HG02981 (cell line): ENCODE measurements at regions not wholly inside any gene's neighbourhood (a gene's known extent, or its start where the extent isn't known, plus 50 kb on each side); places are given as distances from the start of the nearest gene placed in this dataset.

Experiments used
- ATAC-seq: cut with Tn5 transposase; IDR thresholded peaks from one replicate; pipeline ENCODE4 v1.9.1; 2021; ENCODE audit warnings: mild to moderate bottlenecking, moderate library complexity; ENCODE audit not compliant: unreplicated experiment

DNA sequence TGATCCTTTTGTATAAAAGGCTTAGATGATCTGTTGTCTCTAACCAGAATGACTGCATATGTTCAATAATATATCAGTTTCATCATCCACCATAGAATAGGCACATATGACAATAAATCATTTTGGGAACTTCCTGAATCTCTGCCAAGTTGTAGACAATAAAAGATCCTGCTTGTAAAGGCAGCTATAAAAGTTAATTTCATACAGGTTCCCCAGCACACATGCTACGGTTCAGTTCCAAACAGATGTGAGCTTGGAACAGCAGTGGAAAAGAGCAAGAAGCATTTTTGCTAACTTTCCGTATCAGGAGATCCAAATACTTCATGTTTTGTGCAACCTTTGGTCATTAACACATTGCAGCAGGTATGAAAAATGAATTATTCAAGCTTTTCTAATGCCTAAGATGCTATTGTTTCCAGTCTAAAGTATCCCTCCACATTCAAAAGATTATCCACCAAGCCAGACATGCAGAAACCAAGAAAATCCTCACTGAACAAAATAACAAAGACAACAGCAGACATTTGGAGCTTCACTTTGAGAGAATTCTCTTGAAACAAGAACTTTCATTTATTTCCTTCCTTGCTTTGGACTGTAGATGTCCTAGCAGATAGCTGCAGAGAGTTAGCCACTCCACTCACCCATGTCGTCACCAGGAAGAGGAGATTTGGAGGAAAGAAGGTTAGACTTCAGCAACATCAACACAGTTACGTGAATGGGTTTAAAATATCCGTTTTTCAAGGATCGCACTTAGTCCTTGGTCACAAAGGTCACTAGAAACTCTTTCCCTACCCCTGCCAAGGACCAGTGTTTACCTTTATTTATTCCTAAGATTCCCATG, 453.5 kb upstream of the JARID2 start:
- ATAC-seq, result no peak

DNA sequence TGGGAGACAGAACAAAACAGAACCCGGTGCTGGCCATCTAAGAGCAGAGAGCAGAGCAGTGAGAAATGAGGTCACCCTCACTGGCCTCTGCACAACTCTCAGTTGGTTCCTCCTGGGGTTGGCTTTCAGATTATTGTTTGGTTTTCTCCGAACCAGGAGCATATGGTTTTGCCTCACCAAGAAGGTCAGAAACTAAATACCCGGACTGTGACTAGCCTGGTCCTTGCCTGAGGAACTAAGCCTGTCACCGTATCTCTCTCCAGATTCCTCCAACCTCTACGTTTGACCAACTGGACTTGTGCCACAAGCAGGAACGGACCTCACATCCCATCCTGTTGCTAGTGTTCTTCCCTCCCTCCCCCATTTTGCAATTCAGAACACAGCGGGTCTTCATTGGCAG, 450.4 kb upstream of the JARID2 start:
- ATAC-seq, result no peak

DNA sequence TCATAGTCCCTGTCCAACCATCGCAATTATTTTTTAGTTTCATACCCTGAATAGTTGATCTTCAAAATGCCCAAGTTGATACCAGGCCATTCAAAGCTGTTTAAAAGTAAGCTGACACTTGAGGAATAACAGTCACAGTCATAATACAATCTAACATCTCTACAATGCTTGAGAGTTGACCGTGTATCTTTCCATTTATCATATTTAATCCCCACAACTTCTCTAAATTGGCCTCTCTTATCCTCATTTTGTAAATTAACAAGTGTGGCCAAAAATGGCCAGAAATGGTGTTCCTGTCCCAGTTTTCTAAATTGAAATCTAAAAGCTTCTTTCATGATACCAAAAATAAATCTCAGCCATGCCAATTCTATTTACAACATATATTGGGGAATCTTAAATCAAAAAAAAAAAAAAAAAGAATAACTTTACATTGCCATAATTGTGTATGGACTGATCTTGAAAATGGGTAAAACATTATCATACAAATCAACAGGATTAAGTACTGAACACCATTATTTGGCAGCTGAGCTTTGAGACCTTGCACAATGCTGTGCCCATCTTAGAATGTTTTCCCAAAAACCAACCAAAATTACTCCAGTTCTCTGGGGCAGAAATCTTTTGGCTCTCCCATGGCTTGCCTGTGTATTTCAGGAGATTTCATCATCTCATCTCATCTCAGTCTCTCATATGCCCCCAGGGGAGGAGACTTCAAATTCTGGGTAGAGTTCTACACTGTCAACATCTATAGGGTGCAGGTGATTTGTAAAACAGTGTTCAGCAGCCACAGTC, 448.7 kb upstream of the JARID2 start:
- ATAC-seq, result no peak

DNA sequence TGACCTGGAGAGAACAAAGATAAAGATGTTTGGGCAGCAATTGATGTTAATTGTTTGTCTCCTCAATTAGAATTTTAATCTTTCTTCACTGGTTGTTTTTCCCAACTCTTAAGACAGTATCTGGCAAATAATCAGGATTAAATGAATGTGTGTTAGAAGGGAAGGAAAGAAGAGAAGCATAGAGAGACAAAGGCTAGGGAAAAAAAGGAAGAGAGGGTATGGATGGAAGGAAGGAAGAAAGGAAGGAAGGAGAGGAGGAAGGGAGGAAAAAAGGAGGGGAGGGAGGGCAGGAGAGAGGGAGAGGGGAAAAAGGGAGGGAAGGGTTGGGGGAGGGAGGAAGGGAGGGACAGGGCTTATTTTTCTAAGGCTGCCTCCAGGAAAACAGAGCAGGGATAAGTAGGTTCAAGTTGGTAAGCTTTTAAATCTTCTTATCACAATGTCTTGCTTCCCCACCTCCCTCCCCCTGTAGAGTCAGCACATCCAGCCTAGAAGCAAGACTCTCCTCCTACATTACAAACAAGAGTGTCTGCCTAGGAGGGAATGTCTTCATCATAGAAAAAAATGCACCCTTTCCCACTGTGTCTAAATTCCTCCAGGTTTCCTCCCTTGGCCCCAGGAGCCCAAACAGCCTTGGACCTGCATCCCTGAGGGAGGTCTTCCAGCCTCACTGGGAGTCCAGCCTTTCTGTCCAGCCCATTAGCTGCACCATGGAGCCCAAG, 447.8 kb upstream of the JARID2 start:
- no peak for ATAC-seq

DNA sequence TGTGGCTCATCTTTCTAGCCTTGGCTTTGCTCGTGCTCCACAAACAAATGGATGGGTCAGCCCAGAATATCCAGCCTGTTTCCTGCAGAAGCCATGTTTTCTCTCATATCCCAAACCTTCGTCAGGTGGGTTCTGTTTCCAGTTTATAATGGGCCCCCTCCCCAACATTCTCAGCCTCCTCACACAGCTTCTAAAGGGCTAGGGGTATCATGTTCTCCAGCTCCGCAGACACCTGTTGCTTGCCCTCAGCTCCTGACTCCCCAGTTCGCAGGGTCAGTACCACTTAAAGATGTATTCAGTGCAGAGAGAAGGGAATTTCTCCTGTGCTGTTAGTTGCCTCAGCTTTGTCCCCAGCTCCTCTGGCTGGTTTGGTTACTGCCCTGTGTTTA, 447.3 kb upstream of the JARID2 start:
- no peak for ATAC-seq

DNA sequence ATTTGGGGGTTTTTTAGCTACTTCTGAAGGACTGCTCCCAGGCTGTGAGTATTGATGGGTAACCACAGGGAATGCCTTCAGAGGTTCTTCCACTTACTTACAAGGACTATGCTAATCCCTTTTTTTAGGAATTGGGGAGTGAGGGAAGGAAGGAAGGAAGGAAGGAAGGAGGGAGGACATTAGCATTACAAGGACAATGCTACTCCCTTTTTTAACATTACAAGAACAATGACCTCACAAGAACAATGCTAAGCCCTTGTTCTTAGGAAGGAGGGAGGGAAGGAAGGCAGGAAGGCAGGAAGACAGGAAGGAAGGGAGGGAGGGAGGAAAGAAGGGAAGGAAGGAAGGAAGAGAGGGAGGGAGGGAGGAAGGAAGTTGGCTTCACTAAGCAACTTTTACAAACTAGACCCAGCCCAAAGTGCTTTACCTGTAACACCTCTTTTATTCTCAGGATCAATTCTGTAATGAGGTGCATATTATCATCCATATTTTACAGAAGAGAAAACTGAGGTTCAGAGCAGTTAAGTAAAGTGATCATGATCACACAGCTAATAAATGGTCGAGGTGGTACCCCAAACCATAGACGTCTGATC, 446.8 kb upstream of the JARID2 start:
- no peak for ATAC-seq

DNA sequence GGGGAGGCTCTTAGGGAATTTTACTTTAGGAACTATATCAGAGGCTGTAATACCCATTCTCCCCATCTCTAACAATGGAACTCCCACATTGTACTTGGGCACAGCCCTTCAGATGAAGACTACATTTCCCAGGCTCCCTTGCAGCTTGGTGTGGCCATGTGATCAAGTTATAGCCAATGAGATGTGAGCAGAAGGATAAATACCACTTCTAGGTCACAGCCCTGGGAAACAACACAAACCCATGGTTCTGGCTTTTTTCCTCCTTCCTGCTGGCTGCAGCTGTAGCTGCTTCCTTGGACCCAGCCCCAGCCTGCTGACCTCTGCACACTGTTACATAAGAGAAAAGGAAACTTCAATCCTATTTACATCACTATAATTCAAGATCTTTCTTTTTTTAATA, 445.9 kb upstream of the JARID2 start:
- ATAC-seq, result no peak

DNA sequence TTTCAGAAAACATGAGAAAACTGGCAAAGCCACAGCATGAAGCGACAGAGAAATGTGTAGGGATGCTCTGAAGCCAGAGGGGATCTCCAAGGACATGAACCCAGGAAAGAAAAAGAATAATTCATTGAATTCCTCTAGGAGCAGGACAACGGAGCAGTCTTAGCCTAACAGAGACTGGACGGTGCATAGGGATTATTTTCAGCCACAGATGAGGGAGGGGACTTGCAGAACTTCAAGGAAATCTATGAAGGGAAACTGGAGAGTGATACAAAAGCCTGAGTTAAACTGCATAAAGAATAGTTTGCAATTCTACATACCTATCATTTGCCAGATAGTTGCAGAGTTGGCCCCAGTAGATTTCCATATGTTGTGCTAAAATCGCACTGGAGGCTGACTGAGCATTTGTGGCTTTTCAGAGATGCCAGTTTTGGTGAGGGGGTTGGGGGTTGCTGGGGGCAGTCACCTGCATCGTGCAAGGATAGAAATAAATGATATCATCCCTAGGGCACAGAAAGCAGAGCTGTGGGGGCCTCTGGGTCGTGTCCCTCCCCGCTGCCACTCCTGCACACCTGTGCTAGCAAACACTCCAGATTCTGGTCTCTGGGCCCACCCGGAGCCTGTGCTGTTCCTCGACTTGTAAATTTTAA, 443.2 kb upstream of the JARID2 start:
- ATAC-seq, result no peak

DNA sequence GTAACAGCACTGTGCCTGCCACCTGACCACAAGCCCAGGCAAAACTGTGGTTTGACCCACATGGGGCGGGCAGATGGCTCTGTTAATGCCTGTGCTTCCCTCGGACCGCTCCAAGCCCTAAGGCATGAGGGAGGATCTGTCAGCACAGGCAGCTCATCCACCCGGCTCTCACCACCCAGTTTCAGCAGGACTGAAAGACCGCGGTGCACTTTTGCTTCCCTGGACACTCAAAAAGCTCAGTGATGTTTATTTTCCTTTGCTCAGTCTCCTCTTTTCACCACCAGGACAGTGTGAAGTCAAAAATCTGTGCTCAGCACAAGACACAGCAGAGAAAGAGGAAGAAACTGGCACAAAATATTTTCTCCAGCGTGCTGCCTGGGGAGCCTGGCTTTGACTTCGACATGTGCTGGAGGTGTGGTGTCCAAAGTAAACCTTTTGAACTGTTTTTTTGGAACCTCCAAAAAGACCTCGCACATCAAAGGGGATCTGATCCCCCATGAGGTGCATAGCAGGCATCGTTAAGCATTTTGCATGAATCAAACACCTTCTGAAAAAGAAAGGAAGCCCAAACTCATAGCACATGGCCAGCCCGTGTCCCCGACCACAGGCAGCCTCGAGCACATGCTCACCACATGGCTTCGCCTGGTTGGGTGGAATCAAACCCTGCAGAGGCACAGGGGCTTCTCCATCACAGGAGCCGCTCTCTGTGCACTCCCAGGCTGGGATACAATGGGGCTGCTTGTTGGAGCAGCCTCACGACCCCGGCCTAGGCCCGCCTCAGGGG, 441.7 kb upstream of the JARID2 start:
- no peak for ATAC-seq

DNA sequence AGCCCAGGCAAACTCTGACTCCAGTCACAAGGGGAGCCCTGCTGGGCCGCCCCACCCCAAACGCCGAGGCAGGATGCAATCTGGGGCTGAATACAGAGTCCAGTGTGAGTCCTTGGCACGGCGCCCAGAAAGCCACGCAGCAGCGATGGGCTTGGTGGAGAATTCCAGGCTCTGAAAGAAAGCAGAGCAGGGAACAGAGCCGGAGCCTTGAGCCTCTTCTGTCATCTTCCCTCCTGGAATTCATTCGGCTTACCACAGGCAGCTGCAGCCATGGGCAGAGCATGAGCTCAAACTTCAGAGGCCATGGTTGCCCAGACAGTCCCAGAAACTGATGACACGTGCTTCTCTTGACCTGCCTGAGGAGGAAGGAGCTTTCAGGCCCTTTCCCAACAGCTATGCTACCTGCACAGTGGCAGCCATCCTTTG, 441.1 kb upstream of the JARID2 start:
- no peak for ATAC-seq

DNA sequence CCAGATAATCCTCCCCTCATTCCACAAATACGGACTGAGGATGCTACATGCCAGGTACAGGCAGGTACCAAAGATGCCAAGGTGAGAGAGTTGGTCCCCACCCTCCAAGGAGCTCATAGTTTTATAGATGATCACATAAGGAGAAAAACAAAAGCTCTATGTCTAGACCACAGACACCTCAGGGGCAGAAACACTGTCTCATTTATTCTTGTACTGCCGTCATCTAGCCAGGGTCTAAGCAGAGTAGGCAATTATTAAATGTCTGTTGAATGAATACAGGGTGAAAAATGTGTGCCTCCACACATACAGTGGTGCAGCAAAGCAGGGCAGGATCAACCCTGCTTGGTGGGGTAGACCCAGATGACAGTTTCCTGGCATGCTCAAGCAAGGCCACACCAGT, 439.8 kb upstream of the JARID2 start:
- ATAC-seq, result no peak

DNA sequence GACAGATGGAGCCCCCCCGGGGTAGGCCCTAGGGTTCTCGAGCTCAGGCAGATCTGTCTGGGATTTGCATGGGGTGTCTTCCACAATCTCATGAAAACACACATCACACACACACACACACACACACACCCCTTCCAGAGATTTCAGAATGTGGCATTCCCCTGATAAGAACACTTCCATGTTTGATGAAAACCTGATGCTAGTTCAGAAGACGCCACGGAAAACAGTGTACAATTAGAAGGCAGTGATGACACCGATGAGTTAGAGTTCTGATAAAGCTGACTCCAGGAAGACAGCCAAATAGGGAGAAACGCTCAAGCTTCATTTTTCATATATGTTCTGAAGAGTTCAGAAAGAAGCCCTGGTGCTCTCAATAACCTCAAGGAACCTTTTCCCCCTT, 438.7 kb upstream of the JARID2 start:
- ATAC-seq, result no peak

DNA sequence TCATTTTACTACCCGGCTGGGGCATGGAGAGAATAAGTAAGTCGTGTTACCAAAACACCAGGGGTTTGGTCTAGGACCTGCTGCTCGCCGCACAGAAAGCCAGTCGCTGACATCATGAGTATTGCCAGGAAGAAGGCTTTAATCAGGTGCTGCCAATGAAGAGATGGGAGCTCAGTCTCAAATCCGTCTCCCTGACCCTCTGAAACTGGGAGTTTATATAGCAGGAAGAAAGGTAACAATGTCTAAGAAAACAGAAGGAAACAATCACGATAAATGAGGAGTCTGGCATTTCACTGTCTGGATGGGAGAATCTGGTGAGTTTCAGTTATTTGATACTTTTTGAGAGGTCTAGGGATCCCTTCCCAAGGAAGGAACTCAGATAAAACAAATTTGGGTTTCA, 437.9 kb upstream of the JARID2 start:
- no peak for ATAC-seq

DNA sequence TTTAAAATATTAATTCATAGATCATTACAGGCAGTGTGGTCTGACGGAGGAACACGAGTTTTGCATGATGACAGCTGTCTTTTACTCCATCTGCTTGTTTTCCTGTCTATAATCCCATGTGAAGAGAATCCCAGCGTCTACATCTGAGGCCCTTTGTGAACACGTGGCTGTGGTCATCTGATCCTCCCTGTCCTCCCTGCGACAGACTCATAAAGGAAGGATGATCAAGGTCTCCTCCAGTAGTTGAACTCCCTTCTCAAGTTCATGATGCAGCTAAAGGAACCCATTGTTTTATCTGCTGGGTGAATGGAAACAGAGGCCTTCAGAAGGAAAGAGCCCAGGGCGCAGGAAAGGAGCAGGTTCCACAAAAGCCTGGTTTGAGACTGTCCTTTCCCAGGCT, 435.8 kb upstream of the JARID2 start:
- no peak for ATAC-seq

DNA sequence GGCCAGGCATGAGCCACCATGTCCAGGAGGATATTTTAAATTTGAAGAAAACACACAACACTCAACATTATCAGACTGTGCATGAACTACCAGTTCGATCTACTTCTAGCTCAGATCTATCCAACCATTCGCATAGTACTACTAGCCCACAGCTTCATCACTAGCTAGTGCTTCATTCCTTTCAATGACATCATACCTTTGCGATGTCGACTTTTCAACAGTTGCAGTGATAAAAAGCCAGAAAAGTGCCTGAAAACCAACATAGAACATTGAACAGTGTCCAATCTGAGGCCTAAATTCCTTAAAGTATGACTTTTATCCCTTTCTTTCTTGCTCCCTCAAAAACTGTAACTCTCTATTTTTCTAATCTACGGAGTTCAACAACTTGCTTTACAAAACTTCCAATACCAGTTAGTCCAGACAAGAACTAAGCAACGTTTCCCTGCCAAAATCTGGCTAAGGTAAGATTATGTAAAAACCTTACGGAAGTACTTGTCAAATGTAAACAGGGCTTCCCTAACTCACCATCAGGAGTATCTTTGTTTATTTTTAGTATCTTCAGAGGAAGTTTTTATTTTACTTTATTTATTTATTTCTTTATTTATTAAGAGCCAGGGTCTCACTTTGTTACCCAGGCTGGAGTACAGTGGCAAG, 434.0 kb upstream of the JARID2 start:
- no peak for ATAC-seq

DNA sequence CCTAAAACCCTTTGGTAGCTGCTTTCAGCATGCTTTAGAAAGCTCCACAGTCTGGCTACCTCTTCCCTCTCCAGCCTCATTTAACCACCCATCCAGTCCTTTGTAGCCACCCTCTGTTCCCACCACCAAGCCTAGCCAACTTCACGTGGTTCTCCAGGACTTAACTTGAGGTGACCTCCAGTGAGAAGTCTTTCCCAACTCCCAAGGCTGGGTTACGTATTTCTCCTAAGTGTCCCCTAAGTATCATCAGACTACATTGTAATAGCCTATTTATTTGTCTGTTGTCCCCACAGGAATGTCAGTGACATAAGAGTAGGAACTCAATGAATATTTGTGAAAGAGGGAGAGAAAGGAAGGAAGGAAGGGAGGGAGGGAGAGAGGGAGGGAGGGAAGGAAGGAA, 431.9 kb upstream of the JARID2 start:
- ATAC-seq, result no peak

DNA sequence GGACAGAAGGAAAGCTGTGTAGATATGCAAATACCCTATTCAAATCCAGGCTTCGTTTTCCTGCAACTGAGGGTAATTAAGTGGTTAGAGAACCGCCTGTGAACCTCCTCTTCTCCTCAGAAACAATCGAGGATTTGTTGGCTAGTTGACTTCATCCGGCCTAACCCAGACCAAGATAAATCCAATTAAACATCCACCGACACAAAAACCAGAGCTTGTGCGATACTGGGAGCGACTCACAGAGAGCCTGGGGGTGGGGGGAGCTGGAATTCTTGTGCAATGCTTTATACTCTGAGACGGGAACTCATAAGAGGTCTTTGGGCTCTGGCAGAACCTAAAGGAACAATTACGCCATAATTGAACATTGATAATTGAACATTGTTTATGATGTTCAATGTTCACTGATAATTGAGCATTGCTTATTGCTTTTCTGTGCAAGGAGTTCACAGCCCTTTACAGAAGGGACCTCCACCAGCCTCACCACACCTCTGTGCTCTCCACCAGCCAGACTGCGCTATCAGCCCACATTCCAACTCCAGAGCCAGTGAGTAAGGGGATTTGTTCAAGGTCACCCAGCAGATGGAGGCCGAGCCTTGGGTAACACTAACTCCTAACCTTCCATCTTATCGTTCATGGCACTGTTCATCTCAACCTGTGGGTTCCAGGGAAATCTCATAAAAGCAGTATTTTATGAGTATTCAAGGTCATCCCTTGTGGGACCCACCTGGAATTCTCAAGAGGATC, 429.6 kb upstream of the JARID2 start:
- no peak for ATAC-seq

DNA sequence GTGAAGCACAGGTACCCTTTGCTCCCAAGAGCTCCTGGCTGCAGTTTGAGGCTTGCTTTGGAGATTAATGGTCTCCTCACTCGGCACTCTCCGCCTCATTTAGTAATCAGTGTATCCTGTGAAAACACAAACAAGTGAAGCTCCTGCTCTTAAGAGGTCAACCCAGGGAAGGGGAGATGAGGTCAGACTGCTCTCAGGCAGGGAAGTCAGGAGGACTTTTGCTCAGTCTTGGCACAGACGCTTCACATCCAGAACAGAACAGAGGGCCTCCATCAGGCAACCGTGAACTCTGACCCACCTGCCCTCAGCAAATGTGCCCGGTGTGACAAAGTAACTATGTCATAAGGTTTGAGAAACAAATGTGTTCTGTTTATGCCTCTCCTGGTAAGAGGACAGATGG, 428.8 kb upstream of the JARID2 start:
- no peak for ATAC-seq

DNA sequence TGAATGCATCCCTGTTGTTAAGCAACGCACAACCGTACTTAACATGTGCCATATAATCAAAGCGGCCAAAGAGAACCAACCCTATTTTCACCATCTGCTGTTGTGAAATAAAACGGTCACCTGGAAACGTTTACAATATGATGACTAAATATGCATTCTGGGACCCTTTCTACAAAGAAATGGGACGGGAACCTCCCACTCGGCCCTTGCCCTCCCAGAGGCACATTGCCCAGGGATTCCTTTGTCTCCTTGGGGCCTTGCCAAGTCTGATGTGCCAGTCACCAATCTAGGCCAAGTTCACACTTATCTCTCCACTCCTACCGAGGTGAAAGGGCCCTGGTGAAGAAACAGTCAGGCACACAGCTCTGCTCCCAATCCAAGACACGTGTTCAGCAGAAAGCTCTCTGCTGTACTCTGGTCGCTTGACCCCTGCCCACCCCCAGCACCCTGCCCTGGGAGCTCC, 427.4 kb upstream of the JARID2 start:
- no peak for ATAC-seq
